Mesodermal cell (in vitro differentiated cells): ENCODE measurements at regions not wholly inside any gene's neighbourhood (a gene's known extent, or its start where the extent isn't known, plus 50 kb on each side); places are given as distances from the start of the nearest gene placed in this dataset.
"Not testable (repeated sequence)": the region's sequence is repeated elsewhere in the genome, so short reads cannot be mapped to it uniquely, and the experiment has no call there.

ENCODE experiments used
- H3K27ac ChIP-seq: 2 replicates; pipeline ENCODE4 v1.7.0; 2013; ENCODE audit warnings: mild to moderate bottlenecking, low read depth, low read length, moderate library complexity; ENCODE audit not compliant: severe bottlenecking
- H3K36me3 ChIP-seq: 2 replicates; pipeline ENCODE4 v1.7.1; 2013; ENCODE audit warnings: mild to moderate bottlenecking, low read length, moderate library complexity; ENCODE audit not compliant: control insufficient read depth, insufficient read depth
- H3K4me1 ChIP-seq: one replicate; pipeline ENCODE4 v1.7.1; 2013; ENCODE audit warnings: mild to moderate bottlenecking, low read length; ENCODE audit not compliant: insufficient read depth, control insufficient read depth, poor library complexity, severe bottlenecking
- H3K4me3 ChIP-seq: 2 replicates; pipeline ENCODE4 v1.7.0; 2013; ENCODE audit warnings: low read length, control low read depth, mild to moderate bottlenecking; ENCODE audit not compliant: insufficient read depth, poor library complexity, severe bottlenecking; ENCODE audit errors: extremely low read depth
- H3K9me3 ChIP-seq: 2 replicates; pipeline ENCODE4 v1.7.1; 2013; ENCODE audit warnings: mild to moderate bottlenecking, low read length, moderate library complexity; ENCODE audit not compliant: control insufficient read depth
- WGBS, 2 experiments: methylation state at CpG; one replicate each; pipeline ENCODE4 v1.1.5; 2013; ENCODE audit warnings: missing lambda C conversion rate in 2 of 2; ENCODE audit not compliant: insufficient coverage in 2 of 2; 5-methylcytosine and 5-hydroxymethylcytosine counted together

- H3K27ac ChIP-seq = no peak overlapping the region
- H3K36me3 ChIP-seq = no peaks in the 10 kb centered on the region
- 88% methylated on average over 1 of the region's 1 CpG; no CpG with 5 or more reads in 1 of the 2 experiments for WGBS, 2 experiments
- no peak overlapping the region for H3K4me3 ChIP-seq
- no peaks in the 10 kb centered on the region for H3K9me3 ChIP-seq
- H3K4me1 ChIP-seq = no peaks in the 10 kb centered on the region
Measured at GRCh38 chr9:28981129-28981528, 1407.8 kb upstream of the C9orf72 start.

- Histone ChIP-seq H3K36me3 (no peaks in the 10 kb centered on the region), H3K9me3 (no peaks in the 10 kb centered on the region), H3K27ac (no peak overlapping the region), H3K4me1 (no peaks in the 10 kb centered on the region), H3K4me3 (no peak overlapping the region)
- 100% methylated on average over 1 of the region's 1 CpG; no CpG with 5 or more reads in 1 of the 2 experiments for WGBS, 2 experiments
Measured at GRCh38 chr9:28981711-28982110, 1408.4 kb upstream of the C9orf72 start.

DNA sequence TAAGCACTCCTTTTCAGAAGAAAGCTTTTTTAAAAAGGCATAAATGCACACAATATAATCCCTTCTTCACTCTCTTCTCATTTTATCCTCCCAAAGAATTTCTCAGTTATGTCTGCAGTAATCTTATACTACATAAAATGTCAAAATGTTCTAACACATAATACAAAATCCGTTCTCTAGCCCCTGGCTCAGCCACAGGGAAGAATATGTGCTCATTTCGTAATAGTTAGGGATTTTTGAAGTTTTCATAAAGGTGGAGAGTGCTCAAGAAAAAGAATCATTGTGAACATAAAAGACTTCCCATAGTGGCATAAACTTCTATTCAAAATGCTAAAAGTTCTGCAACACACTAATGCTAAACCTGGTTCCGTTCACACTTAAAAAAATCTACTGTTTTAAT lies 1410.7 kb upstream of the C9orf72 start:
- Histone ChIP-seq H3K4me1 (no peaks in the 10 kb centered on the region), H3K27ac (no peak overlapping the region), H3K36me3 (no peaks in the 10 kb centered on the region), H3K4me3 (no peak overlapping the region), H3K9me3 (no peaks in the 10 kb centered on the region)
- 86% methylated on average over 1 of the region's 3 CpGs; no CpG with 5 or more reads in 1 of the 2 experiments for WGBS, 2 experiments

DNA sequence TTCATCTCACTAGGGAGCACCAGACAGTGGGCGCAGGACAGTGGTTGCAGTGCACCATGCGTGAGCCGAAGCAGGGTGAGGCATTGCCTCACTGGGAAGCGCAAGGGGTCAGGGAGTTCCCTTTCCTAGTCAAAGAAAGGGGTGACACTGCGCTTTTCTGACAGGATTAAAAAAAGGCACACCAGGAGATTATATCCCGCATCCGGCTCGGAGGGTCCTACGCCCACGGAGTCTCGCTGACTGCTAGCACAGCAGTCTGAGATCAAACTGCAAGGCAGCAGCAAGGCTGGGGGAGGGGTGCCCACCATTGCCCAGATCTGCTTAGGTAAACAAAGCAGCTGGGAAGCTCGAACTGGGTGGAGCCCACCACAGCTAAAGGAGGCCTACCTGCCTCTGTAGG lies 1416.7 kb upstream of the C9orf72 start:
- 85 to 90% methylated on average over 8 to 12 of the region's 12 CpGs for WGBS, 2 experiments
- not testable (repeated sequence) for H3K9me3 ChIP-seq, H3K27ac ChIP-seq, H3K4me3 ChIP-seq, H3K4me1 ChIP-seq, H3K36me3 ChIP-seq

DNA sequence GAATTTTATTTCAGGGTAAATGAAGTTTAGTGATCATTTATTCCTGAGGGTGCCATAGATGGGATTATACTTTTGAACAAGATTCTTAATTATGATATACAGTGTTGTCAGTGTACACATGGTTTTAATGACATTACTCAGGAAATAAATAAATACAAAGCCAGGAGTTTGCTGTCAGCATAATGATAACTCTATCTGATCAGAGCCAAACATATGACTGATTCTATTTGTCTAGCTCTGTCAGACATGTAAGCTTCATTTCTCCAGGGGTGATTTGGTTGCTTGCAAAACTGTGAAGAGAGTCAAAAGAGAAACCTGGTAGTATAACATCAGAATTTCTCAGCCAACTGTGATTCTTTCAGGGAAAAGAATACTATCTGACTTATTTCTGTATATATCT lies 1425.8 kb upstream of the C9orf72 start:
- H3K9me3 ChIP-seq = no peaks in the 10 kb centered on the region
- H3K36me3 ChIP-seq = no peaks in the 10 kb centered on the region
- H3K4me1 ChIP-seq = no peaks in the 10 kb centered on the region
- H3K27ac ChIP-seq = no peak overlapping the region
- no peak overlapping the region for H3K4me3 ChIP-seq

DNA sequence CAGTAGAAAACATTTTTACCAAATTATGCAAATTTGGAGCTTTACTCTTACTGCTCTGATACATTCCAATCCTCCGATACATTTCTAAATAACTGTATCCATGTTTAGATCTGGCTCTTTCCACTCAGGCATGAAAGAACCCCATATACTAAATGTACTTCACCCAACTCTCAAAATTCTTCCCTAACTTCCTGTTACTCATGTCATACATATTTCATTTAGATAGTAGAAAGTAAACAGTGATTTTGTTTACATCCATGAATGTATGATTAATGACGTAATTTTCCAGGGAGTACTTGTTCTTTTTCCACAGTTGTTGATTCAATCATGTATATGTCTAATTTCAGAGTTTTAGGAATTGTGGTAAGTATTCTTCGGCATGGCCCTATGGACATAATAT lies 1426.5 kb upstream of the C9orf72 start:
- Histone ChIP-seq H3K9me3 (no peaks in the 10 kb centered on the region), H3K27ac (no peak overlapping the region), H3K36me3 (no peaks in the 10 kb centered on the region), H3K4me3 (no peak overlapping the region), H3K4me1 (no peaks in the 10 kb centered on the region)
- 88 to 100% methylated on average over 1 of the region's 3 CpGs for WGBS, 2 experiments

GRCh38 chr9:29001006-29001405 lies 1427.7 kb upstream of the C9orf72 start:
- 100% methylated on average over 1 of the region's 3 CpGs; no CpG with 5 or more reads in 1 of the 2 experiments for WGBS, 2 experiments
- Histone ChIP-seq H3K36me3 (no peaks in the 10 kb centered on the region), H3K9me3 (no peaks in the 10 kb centered on the region), H3K4me3 (no peak overlapping the region), H3K4me1 (no peaks in the 10 kb centered on the region), H3K27ac (no peak overlapping the region)

DNA sequence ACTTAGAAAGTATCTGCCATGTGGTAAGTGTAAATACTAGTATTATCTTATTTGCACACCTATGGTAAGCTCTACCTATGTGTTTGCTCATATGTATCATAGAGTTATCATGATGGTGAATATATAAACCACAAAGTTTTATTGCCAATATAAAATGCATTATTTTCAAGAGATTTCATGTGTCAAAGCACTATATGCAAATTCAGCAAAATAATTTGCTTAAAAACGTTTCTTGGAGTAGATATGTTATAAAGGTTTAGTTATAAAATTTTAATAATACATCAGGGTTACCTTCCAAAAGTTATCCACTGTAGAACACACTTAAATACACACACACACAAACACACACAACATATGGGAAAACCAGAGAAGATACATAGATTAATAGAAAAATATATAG lies 1431.7 kb upstream of the C9orf72 start:
- no peak overlapping the region for H3K4me3 ChIP-seq
- no peak overlapping the region for H3K27ac ChIP-seq
- WGBS, 2 experiments = no CpG with 5 or more reads among the region's 1 CpG
- H3K9me3 ChIP-seq = no peaks in the 10 kb centered on the region
- no peaks in the 10 kb centered on the region for H3K4me1 ChIP-seq
- H3K36me3 ChIP-seq = no peaks in the 10 kb centered on the region

DNA sequence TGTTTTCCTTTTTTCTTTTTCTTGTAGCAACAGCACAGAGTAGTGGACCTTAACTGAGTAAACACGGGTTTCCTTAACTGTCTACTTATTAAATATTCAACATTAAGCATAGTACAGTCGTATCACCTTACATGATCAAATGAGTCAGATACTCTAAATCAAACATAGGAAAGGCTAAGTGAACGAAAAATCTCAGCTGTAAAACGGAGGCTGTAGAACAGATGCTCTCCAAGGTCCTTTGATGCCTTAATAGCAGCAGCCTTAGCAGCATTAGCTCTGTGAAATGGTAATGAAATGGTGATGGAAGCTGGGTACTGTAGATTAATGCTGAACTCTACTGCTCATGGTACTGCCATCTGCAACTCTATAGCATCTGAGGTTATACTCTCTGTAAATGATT lies 1433.3 kb upstream of the C9orf72 start:
- no peak overlapping the region for H3K27ac ChIP-seq
- no peaks in the 10 kb centered on the region for H3K36me3 ChIP-seq
- H3K4me1 ChIP-seq = no peaks in the 10 kb centered on the region
- WGBS, 2 experiments = 81 to 84% methylated on average over 2 to 4 of the region's 4 CpGs
- H3K4me3 ChIP-seq = no peak overlapping the region
- H3K9me3 ChIP-seq = no peaks in the 10 kb centered on the region

- Histone ChIP-seq H3K36me3 (no peaks in the 10 kb centered on the region), H3K27ac (no peak overlapping the region), H3K4me1 (no peaks in the 10 kb centered on the region), H3K9me3 (no peaks in the 10 kb centered on the region), H3K4me3 (no peak overlapping the region)
- no CpG with 5 or more reads among the region's 2 CpGs for WGBS, 2 experiments
Measured at GRCh38 chr9:29012911-29013310, 1439.6 kb upstream of the C9orf72 start.

DNA sequence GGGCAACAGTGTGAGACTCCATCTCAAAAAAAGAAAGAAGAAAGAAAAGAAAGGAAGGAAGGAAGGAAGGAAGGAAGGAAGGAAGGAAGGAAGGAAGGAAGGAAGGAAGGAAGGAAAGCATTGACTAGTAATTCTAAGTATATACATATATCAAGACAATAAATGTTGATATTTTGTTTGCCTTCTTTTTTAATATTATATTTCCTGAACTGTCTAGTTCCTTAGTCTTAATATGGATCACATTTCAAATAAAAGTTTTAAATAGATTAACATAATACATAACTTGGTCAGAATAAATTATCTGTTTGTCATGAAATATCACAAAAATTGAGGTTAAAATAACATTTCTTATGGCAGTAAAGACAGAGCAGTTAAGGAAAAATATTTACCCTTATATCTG lies 1448.4 kb upstream of the C9orf72 start:
- no peaks in the 10 kb centered on the region for H3K9me3 ChIP-seq
- no peaks in the 10 kb centered on the region for H3K36me3 ChIP-seq
- no peak overlapping the region for H3K4me3 ChIP-seq
- H3K4me1 ChIP-seq = no peaks in the 10 kb centered on the region
- no peak overlapping the region for H3K27ac ChIP-seq

GRCh38 chr9:29038332-29038731 lies 1465.1 kb upstream of the C9orf72 start:
- H3K27ac ChIP-seq = no peak overlapping the region
- no peaks in the 10 kb centered on the region for H3K9me3 ChIP-seq
- no peaks in the 10 kb centered on the region for H3K36me3 ChIP-seq
- H3K4me3 ChIP-seq = no peak overlapping the region
- no peaks in the 10 kb centered on the region for H3K4me1 ChIP-seq
